Activated naive CD4-positive, alpha-beta T cell treated with anti-CD3 and anti-CD28 coated beads for 36 hours (primary cell): ENCODE measurements at regions not wholly inside any gene's neighbourhood (a gene's known extent, or its start where the extent isn't known, plus 50 kb on each side); places are given as distances from the start of the nearest gene placed in this dataset.

ENCODE experiments used
- CTCF ChIA-PET: fragments of 350-600 bp; sonication (Branson Sonifier 250); formaldehyde crosslinking; loops from one replicate; lab custom pipeline; 2021; ENCODE audit warnings: antibody characterized with exemption; lab: Charles Lee
- DNase-seq: peaks from one replicate; pipeline ENCODE4 v3.0.0-alpha.2; 2020
- H3K27ac Mint-ChIP-seq: one replicate; pipeline ENCODE4 v1.8.0; 2021; ENCODE audit warnings: mild to moderate bottlenecking, mixed read lengths
- H3K27me3 Mint-ChIP-seq: one replicate; pipeline ENCODE4 v1.8.0; 2021; ENCODE audit warnings: low read depth, mixed read lengths
- H3K36me3 Mint-ChIP-seq: one replicate; pipeline ENCODE4 v1.8.0; 2021; ENCODE audit warnings: low read depth, mixed read lengths
- H3K4me1 Mint-ChIP-seq: one replicate; pipeline ENCODE4 v1.8.0; 2021; ENCODE audit warnings: low read depth, mixed read lengths
- H3K4me3 Mint-ChIP-seq: one replicate; pipeline ENCODE4 v1.8.0; 2021; ENCODE audit warnings: mild to moderate bottlenecking, moderate library complexity, mixed read lengths
- H3K9me3 Mint-ChIP-seq: one replicate; pipeline ENCODE4 v1.8.0; 2021; ENCODE audit warnings: mixed read lengths
- intact Hi-C: fragments of 100-400 bp; cut with micrococcal nuclease; formaldehyde crosslinking; loops from one replicate; pipeline ENCODE4 v1.15.1; 2023

GRCh38 chr11:97259434-97259833 lies 869.6 kb downstream of the JRKL start:
- peaks cover 2% of the 10 kb centered on the region for H3K9me3 Mint-ChIP-seq
- no peaks in the 10 kb centered on the region for H3K27me3 Mint-ChIP-seq
- H3K4me1 Mint-ChIP-seq: no peaks in the 10 kb centered on the region
- H3K36me3 Mint-ChIP-seq: no peaks in the 10 kb centered on the region
- H3K27ac Mint-ChIP-seq: no peak overlapping the region
- no peak overlapping the region for H3K4me3 Mint-ChIP-seq
- intact Hi-C loops: no loop called here
- CTCF ChIA-PET: no interaction called here
- no peak for DNase-seq

- CTCF ChIA-PET: no interaction called here
- no peak overlapping the region for H3K27ac Mint-ChIP-seq
- H3K36me3 Mint-ChIP-seq: no peaks in the 10 kb centered on the region
- no peaks in the 10 kb centered on the region for H3K27me3 Mint-ChIP-seq
- H3K4me1 Mint-ChIP-seq: no peaks in the 10 kb centered on the region
- H3K4me3 Mint-ChIP-seq: no peak overlapping the region
- peaks cover 2% of the 10 kb centered on the region for H3K9me3 Mint-ChIP-seq
- DNase-seq: no peak
- intact Hi-C loops: no loop called here
Observed at GRCh38 chr11:97259884-97260283, 870.1 kb downstream of the JRKL start.

GRCh38 chr11:97263183-97263858 lies 873.5 kb downstream of the JRKL start:
- Mint-ChIP-seq H3K9me3 (peaks cover 5% of the 10 kb centered on the region), H3K4me1 (no peaks in the 10 kb centered on the region), H3K27ac (no peak overlapping the region), H3K36me3 (no peaks in the 10 kb centered on the region), H3K4me3 (no peak overlapping the region), H3K27me3 (no peaks in the 10 kb centered on the region)
- intact Hi-C loops: no loop called here
- DNase-seq: no peak
- CTCF ChIA-PET: no interaction called here

- H3K36me3 Mint-ChIP-seq: no peaks in the 10 kb centered on the region
- no peak overlapping the region for H3K27ac Mint-ChIP-seq
- no peak overlapping the region for H3K4me3 Mint-ChIP-seq
- H3K4me1 Mint-ChIP-seq: no peaks in the 10 kb centered on the region
- DNase-seq: no peak
- intact Hi-C loops: no loop called here
- H3K9me3 Mint-ChIP-seq: peaks cover 10% of the 10 kb centered on the region
- CTCF ChIA-PET: no interaction called here
- no peaks in the 10 kb centered on the region for H3K27me3 Mint-ChIP-seq
Observed at GRCh38 chr11:97269527-97269926, 879.7 kb downstream of the JRKL start.

GRCh38 chr11:97279341-97279740 lies 889.5 kb downstream of the JRKL start:
- Mint-ChIP-seq H3K36me3 (no peaks in the 10 kb centered on the region), H3K4me3 (no peak overlapping the region), H3K4me1 (no peaks in the 10 kb centered on the region), H3K27me3 (no peaks in the 10 kb centered on the region), H3K27ac (no peak overlapping the region), H3K9me3 (peaks cover 17% of the 10 kb centered on the region)
- intact Hi-C loops: no loop called here
- CTCF ChIA-PET: no interaction called here
- no peak for DNase-seq

- Mint-ChIP-seq H3K9me3 (peaks cover 11% of the 10 kb centered on the region), H3K27ac (no peak overlapping the region), H3K4me1 (no peaks in the 10 kb centered on the region), H3K36me3 (no peaks in the 10 kb centered on the region), H3K27me3 (no peaks in the 10 kb centered on the region), H3K4me3 (no peak overlapping the region)
- intact Hi-C loops: no loop called here
- no peak for DNase-seq
- CTCF ChIA-PET: no interaction called here
Observed at GRCh38 chr11:97280347-97280746, 890.5 kb downstream of the JRKL start.

GRCh38 chr11:97289823-97290222 lies 900.0 kb downstream of the JRKL start:
- no peak for DNase-seq
- CTCF ChIA-PET: interaction anchor here (0.9 kb wide), 1 partner anchor 16 kb away, joined by 3 read pairs; no protein-coding TSS in a partner anchor
- intact Hi-C loops: no loop called here
- Mint-ChIP-seq H3K27me3 (no peaks in the 10 kb centered on the region), H3K4me3 (no peak overlapping the region), H3K9me3 (peaks cover 10% of the 10 kb centered on the region), H3K4me1 (no peaks in the 10 kb centered on the region), H3K27ac (no peak overlapping the region), H3K36me3 (no peaks in the 10 kb centered on the region)

GRCh38 chr11:97290464-97291041 lies 900.7 kb downstream of the JRKL start:
- Mint-ChIP-seq H3K4me1 (no peaks in the 10 kb centered on the region), H3K4me3 (no peak overlapping the region), H3K9me3 (peaks cover 10% of the 10 kb centered on the region), H3K27ac (no peak overlapping the region), H3K36me3 (no peaks in the 10 kb centered on the region), H3K27me3 (no peaks in the 10 kb centered on the region)
- DNase-seq: no peak
- intact Hi-C loops: no loop called here
- CTCF ChIA-PET: interaction anchor here (0.6 to 0.9 kb wide), 2 partner anchors 16 to 419 kb away, joined by 3 to 5 read pairs; no protein-coding TSS in a partner anchor

- CTCF ChIA-PET: interaction anchor here (0.6 kb wide), 1 partner anchor 82 kb away, joined by 3 read pairs; no protein-coding TSS in a partner anchor
- H3K36me3 Mint-ChIP-seq: no peaks in the 10 kb centered on the region
- no peaks in the 10 kb centered on the region for H3K27me3 Mint-ChIP-seq
- no peaks in the 10 kb centered on the region for H3K4me1 Mint-ChIP-seq
- intact Hi-C loops: no loop called here
- no peak overlapping the region for H3K4me3 Mint-ChIP-seq
- H3K27ac Mint-ChIP-seq: no peak overlapping the region
- peaks cover 4% of the 10 kb centered on the region for H3K9me3 Mint-ChIP-seq
- no peak for DNase-seq
Observed at GRCh38 chr11:97296301-97296700, 906.5 kb downstream of the JRKL start.

- Mint-ChIP-seq H3K9me3 (no peaks in the 10 kb centered on the region), H3K27ac (no peak overlapping the region), H3K36me3 (no peaks in the 10 kb centered on the region), H3K27me3 (no peaks in the 10 kb centered on the region), H3K4me1 (no peaks in the 10 kb centered on the region), H3K4me3 (no peak overlapping the region)
- CTCF ChIA-PET: no interaction called here
- intact Hi-C loops: no loop called here
- no peak for DNase-seq
Observed at GRCh38 chr11:97309291-97309690, 919.5 kb downstream of the JRKL start.

GRCh38 chr11:97325693-97326092 lies 935.9 kb downstream of the JRKL start:
- CTCF ChIA-PET: interaction anchor here (0.6 kb wide), 1 partner anchor 53 kb away, joined by 3 read pairs; no protein-coding TSS in a partner anchor
- H3K27me3 Mint-ChIP-seq: no peaks in the 10 kb centered on the region
- H3K36me3 Mint-ChIP-seq: no peaks in the 10 kb centered on the region
- intact Hi-C loops: no loop called here
- H3K9me3 Mint-ChIP-seq: peaks cover 15% of the 10 kb centered on the region
- H3K4me1 Mint-ChIP-seq: no peaks in the 10 kb centered on the region
- no peak overlapping the region for H3K27ac Mint-ChIP-seq
- DNase-seq: no peak
- H3K4me3 Mint-ChIP-seq: no peak overlapping the region

- Mint-ChIP-seq H3K4me1 (no peaks in the 10 kb centered on the region), H3K4me3 (no peak overlapping the region), H3K9me3 (peaks cover 5% of the 10 kb centered on the region), H3K27me3 (no peaks in the 10 kb centered on the region), H3K36me3 (no peaks in the 10 kb centered on the region), H3K27ac (no peak overlapping the region)
- DNase-seq: no peak
- CTCF ChIA-PET: no interaction called here
- intact Hi-C loops: no loop called here
Observed at GRCh38 chr11:97332271-97332670, 942.5 kb downstream of the JRKL start.

GRCh38 chr11:97336064-97336463 lies 946.3 kb downstream of the JRKL start:
- no peaks in the 10 kb centered on the region for H3K36me3 Mint-ChIP-seq
- CTCF ChIA-PET: no interaction called here
- no peaks in the 10 kb centered on the region for H3K4me1 Mint-ChIP-seq
- no peak overlapping the region for H3K27ac Mint-ChIP-seq
- intact Hi-C loops: no loop called here
- peaks cover 4% of the 10 kb centered on the region for H3K9me3 Mint-ChIP-seq
- no peak for DNase-seq
- no peaks in the 10 kb centered on the region for H3K27me3 Mint-ChIP-seq
- no peak overlapping the region for H3K4me3 Mint-ChIP-seq
